Posterior vena cava (tissue), 2 donors: ENCODE measurements at regions not wholly inside any gene's neighbourhood (a gene's known extent, or its start where the extent isn't known, plus 50 kb on each side); places are given as distances from the start of the nearest gene placed in this dataset.
A peak's percentile ranks its signal among the peaks of the same experiment; 100 is the strongest.
"Not testable (repeated sequence)": the region's sequence is repeated elsewhere in the genome, so short reads cannot be mapped to it uniquely, and the experiment has no call there.

ENCODE experiments used
- DNase-seq: peaks from one replicate; pipeline ENCODE4 v3.0.0-alpha.2; 2020; ENCODE audit warnings: low spot score
- intact Hi-C, 2 donors: fragments of 100-400 bp; cut with DNase I; formaldehyde crosslinking; loops; one replicate each; pipeline versions ENCODE4 v1.14.1 to v1.14.2; 2022 to 2023
- donor health status: DM: yes; HTN: yes; CAD: no.
- donor health status: DM: yes; HTN: yes; CAD: no.

GRCh38 chr6:60991427-60992028 is 1294.5 kb downstream of the KHDRBS2 start:
- DNase-seq = no peak
- intact Hi-C loops = no loop called here

- intact Hi-C loops = no loop called here
- DNase-seq = no peak
Measured at GRCh38 chr6:60952500-60952899, 1333.5 kb downstream of the KHDRBS2 start.

- DNase-seq, intact Hi-C loops: not testable (repeated sequence)
Measured at GRCh38 chr6:60950221-60950923, 1335.7 kb downstream of the KHDRBS2 start.

GRCh38 chr6:60947416-60947815 is 1338.6 kb downstream of the KHDRBS2 start:
- DNase-seq, intact Hi-C loops: not testable (repeated sequence)

GRCh38 chr6:60944803-60945202 is 1341.2 kb downstream of the KHDRBS2 start:
- intact Hi-C loops = not testable (repeated sequence)
- DNase-seq = peak; percentile 71

GRCh38 chr6:60935970-60936369 is 1350.1 kb downstream of the KHDRBS2 start:
- intact Hi-C loops, DNase-seq: not testable (repeated sequence)

GRCh38 chr6:60919652-60920051 is 1366.4 kb downstream of the KHDRBS2 start:
- intact Hi-C loops = not testable (repeated sequence)

GRCh38 chr6:60903860-60904259 is 1382.2 kb downstream of the KHDRBS2 start:
- intact Hi-C loops, DNase-seq: not testable (repeated sequence)

More at GRCh38 chr6:60919652-60920051, 1366.4 kb downstream of the KHDRBS2 start:
- DNase-seq = not testable (repeated sequence)

- DNase-seq, intact Hi-C loops: not testable (repeated sequence)
Measured at GRCh38 chr6:60893374-60893773, 1392.7 kb downstream of the KHDRBS2 start.

- DNase-seq = no peak
- intact Hi-C loops = no loop called here
Measured at GRCh38 chr6:60891606-60892005, 1394.4 kb downstream of the KHDRBS2 start.

- DNase-seq, intact Hi-C loops: not testable (repeated sequence)
Measured at GRCh38 chr6:60877396-60877795, 1408.6 kb downstream of the KHDRBS2 start.

GRCh38 chr6:60870779-60871178 is 1415.2 kb downstream of the KHDRBS2 start:
- DNase-seq, intact Hi-C loops: not testable (repeated sequence)

- intact Hi-C loops = no loop called here
- no peak for DNase-seq
Measured at GRCh38 chr6:60867548-60867947, 1418.5 kb downstream of the KHDRBS2 start.

- intact Hi-C loops, DNase-seq: not testable (repeated sequence)
Measured at GRCh38 chr6:60843175-60843982, 1442.6 kb downstream of the KHDRBS2 start.

GRCh38 chr6:60830726-60831125 is 1455.3 kb downstream of the KHDRBS2 start:
- intact Hi-C loops, DNase-seq: not testable (repeated sequence)

- intact Hi-C loops, DNase-seq: not testable (repeated sequence)
Measured at GRCh38 chr6:60822597-60822996, 1463.4 kb downstream of the KHDRBS2 start.

- intact Hi-C loops, DNase-seq: not testable (repeated sequence)
Measured at GRCh38 chr6:60818072-60818471, 1468.0 kb downstream of the KHDRBS2 start.

- intact Hi-C loops, DNase-seq: not testable (repeated sequence)
Measured at GRCh38 chr6:60814784-60815183, 1471.2 kb downstream of the KHDRBS2 start.

GRCh38 chr6:60813897-60814596 is 1472.0 kb downstream of the KHDRBS2 start:
- DNase-seq, intact Hi-C loops: not testable (repeated sequence)
